ENCODE measurements at regions not wholly inside any gene's neighbourhood (a gene's known extent, or its start where the extent isn't known, plus 50 kb on each side); places are given as distances from the start of the nearest gene placed in this dataset.

GRCh38 chr2:241961454-241961853 lies 91.9 kb downstream of the RTP5 start:
- TF ChIP-seq MAX (IDR thresholded peaks at IDR 0.05) (no peak), CTCF (IDR thresholded peaks at IDR 0.05) (no peak), ZFP36 (IDR thresholded peaks at IDR 0.05; ENCODE audit: borderline replicate concordance, partially characterized antibody) (no peak), CHD2 (IDR thresholded peaks at IDR 0.05; ENCODE audit: low read length, partially characterized antibody) (no peak), ESRRA (IDR thresholded peaks at IDR 0.05; ENCODE audit: borderline replicate concordance, low read length) (no peak)

Measured in A549 (cell line).